SKM-1 treated with dmso at 0.1 percent for 144 hours (cell line): ENCODE measurements at regions not wholly inside any gene's neighbourhood (a gene's known extent, or its start where the extent isn't known, plus 50 kb on each side); places are given as distances from the start of the nearest gene placed in this dataset.
"Not testable (repeated sequence)": the region's sequence is repeated elsewhere in the genome, so short reads cannot be mapped to it uniquely, and the experiment has no call there.

Source experiments
- DNase-seq: peaks from one replicate; lab custom pipeline; 2025; ENCODE audit not compliant: unreplicated experiment; lab: John Stamatoyannopoulos, UW

DNA sequence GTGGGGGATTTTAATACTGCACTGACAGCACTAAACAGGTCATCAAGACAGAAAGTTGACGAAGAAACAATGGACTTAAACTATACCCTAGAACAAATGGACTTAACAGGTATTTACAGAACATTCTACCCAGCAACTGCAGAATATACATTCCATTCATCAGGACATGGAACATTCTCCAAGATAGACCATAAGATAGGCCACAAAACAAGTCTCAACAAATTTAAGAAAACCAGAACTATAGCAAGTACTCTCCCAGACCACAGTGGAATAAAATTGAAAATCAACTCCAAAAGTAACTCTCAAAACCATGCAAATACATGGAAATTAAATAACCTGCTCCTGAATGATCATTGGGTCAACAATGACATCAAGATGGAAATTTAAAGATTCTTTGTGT, 218.3 kb downstream of the SYK start:
- not testable (repeated sequence) for DNase-seq

DNA sequence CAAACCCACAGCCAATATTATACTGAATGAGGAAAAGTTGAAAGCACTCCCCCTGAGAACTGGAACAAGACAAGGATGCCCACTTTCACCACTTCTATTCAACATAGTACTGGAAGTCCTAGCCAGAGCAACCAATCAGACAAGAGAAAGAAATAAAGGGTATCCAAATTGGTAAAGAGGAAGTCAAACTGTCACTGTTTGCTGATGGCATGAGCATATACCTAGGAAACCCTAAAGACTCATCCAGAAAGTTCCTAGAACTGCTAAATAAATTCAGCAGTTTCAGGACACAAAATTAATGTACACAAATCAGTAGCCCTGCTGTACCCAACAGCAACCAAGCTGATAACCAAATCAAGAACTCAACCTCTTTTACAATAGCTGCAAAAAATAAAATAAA, 220.0 kb downstream of the SYK start:
- not testable (repeated sequence) for DNase-seq

DNA sequence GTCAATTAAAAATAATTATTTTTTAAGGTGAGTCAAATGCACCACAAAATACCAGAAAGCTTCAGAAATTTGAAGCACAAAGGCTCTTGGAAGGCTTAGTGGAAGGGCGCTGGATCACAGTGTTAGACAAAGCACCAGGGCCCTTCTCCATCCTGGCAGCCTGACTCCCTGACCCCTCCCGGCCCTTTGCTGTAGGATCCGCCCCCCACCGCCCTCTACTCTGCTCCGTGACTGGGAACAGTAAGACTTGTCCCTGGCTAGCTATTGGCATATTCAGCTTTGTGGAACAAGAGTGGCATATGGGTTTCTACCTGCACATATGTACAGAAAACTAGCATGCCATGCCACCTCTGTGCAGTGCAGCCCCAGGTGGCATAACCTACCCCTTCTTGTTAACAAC, 222.1 kb downstream of the SYK start:
- DNase-seq, result no peak

DNA sequence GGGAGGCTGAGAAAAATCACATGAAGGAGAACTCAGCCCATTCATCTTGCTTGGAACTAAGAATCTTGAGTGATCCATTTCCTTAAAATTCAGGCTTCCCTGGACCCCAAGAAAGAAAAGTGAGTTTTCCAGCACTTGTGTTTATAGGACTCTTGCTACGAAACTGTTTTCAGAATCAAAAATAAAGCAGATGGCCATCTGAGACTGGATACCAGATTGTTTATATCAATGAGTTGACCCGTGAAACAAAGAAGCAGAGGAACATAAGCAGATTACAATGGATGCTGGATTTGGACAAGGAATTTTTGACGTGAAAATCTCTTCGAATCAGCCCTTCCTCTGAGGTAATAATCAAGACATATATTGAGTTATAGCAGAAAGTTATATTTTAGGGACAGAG, 223.2 kb downstream of the SYK start:
- DNase-seq, result no peak

DNA sequence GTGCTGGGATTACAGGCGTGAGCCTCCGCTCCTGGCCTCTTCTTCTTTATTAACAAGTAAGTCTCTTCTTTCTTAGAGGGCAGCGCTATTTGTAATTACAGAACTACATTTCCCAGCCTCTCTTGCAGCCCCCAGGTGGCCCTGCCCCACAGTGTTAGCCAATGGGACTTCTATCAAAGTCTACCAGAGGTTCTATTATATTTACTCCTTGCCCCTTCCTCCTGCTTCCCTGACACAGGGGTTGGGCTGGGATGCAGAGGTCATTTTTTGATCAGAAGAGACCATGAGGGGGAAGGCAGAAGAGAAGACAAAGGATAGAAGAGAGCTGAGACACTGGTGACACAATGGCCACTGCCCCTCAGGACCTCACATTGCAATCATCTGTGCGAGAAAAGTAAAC, 224.2 kb downstream of the SYK start:
- no peak for DNase-seq

DNA sequence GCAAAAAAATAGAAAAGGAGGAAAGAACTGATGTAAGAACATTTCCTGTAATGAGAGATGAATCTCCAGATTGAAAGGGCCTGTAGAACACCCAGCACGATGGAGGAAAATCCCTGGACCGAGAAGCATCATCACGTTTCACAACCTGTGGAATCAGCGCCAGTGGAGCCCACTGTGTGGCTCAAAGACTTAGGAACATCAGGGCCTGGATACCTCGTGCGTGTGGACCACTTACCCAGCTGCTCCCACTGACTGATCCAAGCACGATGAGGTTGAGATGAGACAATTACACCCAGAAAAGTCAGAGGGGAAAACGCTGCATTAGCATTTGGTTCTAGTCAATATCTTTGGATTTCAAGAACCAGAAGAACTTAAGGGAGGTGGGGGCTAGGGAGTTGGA, 224.6 kb downstream of the SYK start:
- no peak for DNase-seq

DNA sequence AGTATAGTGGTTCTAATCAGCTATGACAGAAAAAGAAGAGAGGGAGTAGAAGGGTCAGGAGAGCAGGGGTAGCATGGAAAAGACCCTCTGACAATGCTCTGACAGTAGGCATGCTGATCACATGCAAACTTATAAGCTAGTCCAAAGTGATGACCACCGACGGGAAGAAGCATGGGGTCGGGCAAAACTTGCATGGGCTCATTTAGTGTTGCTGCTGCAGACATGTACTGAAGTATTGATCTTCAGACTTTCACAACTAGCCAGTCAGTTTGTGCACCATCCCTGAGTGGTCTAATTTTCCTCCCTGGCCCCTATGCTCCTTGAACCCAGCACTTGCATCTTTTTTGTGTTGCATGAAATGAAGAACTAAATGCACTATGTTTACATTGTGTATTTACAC, 225.4 kb downstream of the SYK start:
- DNase-seq, result no peak

DNA sequence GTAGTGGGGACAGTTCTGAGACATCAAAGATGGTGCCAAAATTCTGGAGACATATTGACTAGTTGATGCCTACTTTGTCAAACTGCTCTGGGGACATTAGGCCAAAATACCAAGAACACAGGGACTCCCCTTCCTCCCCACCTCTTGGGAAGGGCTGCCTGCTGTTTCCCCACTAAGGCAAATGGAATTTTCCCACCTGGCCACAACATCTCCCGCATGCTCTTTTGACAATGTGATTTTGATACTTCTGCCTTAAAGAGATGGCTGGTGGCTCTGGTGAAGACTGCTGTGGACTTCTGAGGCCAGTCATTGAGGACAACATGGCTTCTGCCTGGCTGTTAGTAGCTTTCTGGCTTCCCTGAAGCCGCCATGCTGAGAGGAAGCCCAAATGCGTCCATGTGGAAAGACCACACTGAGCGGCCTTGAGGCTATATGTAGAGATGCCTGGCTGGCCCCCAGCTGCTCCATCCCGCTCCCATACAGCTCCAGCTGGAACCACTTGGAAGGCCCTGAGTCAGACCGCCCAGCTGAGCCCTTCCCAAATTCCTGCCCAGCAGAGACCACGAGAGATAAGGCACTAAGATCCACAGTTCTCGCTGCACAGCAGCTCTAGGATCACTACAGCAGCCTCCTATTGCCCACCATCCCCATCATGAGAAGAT, 226.7 kb downstream of the SYK start:
- no peak for DNase-seq

DNA sequence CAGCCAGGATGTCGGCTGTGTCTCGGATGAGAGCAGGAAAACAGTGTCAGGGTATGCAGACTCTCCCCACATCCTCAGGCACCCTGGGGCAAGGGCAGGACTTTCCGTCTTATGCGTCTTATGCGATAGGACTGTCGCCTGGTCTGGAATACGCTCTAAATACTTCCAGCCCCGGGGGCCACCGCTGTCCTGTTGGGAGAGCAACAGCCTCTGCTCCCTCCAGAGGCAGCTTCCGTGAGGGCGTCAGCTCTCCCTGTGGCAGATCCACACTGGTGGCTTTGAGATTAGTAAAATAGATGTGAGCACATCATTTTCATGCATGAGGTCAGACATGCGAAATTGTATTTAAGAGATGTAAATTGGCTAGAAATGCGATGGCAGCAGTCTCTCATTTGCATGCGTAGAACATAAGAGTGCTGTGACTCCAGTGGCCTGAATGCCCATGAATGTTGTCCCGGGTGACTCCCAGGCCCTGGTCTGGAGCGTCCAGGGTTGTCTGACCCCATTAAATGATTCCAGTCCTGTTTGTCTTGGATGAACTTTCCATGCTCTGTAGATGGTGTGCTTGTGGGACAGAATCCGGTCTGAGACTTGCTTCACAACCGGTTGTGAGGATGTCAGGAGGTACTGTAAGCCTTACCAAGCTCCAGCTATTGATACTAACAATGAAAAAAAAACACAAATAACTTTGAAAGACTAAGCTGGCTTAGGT, 228.2 kb downstream of the SYK start:
- no peak for DNase-seq

DNA sequence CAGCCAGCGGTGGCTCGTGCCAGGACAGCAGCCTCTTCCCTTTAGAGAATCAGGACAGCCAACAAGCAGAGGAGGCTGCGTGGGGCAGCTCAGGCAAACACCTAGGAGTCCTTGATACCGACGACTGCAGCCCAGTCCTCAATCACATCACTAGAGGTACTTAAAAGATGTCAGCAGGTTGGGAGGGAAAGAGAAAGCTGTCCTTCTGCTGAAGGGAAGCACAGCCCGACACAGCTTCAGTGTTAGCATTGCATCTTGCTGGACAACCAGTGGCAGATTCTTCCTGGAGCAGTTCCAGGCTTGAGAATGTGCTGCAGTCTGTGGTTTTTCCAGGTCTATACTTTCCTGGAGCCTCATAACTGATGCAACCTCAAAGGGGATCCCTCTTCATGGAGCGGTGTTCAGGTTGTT, 230.5 kb downstream of the SYK start:
- DNase-seq, result no peak

DNA sequence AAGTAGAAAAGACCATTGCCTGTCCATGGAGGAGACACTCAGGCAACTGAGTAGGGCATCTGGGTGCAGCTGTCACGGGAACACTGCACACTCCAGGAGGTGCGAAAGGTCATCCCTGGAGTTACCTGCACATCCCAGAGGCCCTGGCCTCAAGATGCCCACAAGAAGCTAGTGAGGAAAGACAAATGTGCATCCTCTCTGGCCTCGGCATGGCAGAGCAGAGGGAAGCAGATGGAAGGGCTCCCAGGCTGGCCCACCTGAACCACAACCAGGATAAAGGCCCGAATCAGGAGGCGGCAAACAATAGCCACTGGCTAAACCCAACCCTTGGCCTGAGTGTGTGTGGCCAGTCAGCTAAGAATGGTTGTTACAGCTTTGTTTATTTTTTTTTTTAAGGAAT, 231.7 kb downstream of the SYK start:
- no peak for DNase-seq

DNA sequence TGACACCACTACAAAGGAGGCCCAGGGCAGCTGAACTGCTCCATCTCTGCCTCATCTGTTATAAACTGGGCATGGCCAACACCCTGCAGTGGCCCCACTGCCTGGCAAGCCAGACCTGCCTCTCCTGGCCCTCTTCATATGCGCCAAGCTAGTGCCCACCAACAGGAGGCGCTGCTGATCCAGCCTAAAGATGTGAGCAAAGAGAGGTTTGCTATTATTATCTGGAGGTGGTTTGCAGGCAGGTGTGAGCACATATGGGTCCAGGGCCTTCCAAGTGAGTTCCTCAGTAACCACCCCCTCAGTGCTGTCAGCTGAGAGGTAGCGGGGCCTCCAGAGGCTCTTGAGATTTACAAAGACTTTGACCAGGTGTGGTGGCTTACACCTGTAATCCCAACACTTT, 232.2 kb downstream of the SYK start:
- peak; percentile 27 for DNase-seq

DNA sequence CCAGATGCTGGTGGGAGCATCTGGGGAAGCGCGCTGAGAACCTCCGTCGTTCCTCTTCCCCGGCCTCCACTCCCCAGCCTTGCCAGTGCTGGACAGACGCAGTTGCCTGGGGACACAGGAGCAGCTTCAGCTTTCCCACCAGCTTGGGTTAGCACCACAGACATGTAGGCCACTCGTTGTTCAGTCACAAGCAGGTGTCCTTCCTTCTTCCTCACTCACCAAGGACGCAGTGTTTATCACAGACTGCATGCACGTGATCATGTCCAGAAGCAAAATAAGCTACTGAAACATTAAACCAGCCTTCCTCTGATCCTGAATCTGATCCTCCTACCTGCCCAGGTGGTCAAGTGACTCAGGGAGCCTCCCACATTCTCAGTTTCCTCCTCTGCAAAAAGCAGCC, 232.9 kb downstream of the SYK start:
- no peak for DNase-seq

DNA sequence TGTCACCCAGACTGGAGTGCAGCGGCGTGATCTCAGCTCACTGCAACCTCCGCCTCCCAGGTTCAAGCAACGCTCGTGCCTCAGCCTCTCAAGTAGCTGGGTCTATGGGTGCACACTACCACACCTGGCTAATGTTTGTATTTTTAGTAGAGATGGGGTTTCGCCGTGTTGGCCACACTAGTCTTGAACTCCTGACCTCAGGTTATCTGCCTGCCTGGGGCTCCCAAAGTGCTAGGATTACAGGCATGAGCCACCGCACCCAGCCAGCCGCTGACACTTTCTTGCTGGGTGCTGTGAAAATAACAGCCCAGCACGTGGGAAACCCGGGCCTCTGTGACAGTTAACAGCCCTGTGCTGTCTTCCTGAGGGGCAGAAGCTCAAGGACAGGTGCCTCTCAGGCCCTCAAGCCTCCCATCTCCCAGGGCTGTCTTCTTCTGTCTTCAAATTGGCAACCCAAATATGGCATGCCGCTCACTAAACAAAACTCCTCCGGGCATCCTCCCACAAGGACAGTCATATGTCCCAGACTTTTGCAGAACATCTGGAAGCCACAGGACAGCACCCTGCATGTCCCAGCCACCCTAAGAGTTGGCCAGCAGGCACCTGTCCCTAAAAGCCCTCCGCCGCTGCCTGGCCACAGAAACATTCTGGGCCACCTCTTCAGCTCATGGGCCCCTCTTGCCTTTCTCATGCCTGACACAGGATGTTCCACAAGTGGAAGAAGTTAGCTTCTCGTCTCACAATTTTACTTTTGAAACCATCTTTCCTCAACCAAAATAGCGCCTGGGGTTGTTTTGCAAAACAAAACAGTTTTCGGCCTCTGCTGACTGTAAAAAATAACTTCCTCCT, 233.6 kb downstream of the SYK start:
- DNase-seq, result no peak

DNA sequence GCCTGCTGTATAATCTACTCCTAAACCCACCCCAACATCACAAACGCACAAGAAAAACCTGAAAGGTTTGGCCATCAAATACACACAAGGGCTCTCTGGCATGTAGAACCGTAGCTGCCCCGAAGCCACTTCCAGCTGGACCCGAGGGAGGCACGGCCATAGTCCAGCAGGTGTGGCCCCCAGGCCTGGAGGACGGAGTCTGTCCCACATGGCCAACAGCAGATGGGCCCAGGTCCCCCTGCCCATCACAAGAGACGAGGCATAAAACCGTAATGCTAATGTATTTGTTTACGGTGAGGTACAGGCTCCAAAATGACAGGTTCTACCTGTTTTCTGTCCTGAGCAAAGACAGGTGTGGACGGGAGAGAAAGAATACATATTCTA, 234.2 kb downstream of the SYK start:
- DNase-seq, result no peak

DNA sequence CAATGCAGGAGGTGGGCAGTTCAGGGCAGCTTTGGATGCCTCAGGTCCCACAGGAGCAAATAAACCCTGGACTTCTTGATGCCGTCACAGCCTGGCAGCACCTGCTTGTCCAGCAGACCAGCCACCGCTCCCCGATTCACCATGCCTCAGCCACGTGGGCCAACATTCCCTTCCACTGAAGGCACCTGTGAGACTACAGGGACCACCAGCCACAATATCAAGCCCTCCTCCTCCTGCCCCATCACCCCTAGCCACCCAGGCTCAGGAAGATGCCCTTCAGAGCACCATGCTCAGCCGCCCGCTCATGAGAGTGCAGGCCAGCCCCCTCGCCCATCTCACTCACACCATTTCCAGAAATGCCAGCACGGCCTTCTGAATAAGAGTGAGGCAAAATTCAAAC, 234.7 kb downstream of the SYK start:
- DNase-seq, result no peak

DNA sequence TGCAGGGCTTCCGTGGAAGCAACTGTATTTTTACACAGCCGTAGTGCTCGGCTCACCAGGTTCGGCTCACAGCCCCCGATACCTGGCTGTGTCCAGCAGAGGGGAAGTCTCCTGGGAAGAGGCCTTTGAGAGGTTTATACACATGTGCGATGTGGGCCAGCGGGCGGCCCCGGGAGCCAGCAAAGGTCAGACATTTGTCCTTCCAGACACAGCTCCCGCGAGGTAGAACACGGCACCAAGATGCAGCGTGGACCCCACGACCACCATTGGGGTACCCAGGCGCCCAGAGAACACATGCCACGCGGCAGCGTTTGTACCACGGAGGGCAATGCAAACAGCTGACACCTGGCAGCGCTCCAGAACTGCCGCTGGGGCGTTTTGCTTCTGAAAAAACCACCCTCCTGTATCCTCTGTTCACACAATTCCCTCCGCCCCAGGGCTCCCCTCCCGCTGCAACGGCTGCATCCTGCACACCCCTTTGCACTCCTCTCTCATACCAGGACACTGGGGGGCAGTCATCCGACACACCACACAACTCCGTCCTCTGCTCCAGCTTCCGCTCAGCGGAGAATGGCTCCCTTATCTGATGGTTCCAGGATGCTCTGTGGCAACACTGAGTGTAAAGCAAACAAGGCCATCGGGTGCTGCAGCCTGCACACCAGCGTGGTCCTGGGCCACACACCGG, 235.3 kb downstream of the SYK start:
- peak; percentile 65 for DNase-seq

DNA sequence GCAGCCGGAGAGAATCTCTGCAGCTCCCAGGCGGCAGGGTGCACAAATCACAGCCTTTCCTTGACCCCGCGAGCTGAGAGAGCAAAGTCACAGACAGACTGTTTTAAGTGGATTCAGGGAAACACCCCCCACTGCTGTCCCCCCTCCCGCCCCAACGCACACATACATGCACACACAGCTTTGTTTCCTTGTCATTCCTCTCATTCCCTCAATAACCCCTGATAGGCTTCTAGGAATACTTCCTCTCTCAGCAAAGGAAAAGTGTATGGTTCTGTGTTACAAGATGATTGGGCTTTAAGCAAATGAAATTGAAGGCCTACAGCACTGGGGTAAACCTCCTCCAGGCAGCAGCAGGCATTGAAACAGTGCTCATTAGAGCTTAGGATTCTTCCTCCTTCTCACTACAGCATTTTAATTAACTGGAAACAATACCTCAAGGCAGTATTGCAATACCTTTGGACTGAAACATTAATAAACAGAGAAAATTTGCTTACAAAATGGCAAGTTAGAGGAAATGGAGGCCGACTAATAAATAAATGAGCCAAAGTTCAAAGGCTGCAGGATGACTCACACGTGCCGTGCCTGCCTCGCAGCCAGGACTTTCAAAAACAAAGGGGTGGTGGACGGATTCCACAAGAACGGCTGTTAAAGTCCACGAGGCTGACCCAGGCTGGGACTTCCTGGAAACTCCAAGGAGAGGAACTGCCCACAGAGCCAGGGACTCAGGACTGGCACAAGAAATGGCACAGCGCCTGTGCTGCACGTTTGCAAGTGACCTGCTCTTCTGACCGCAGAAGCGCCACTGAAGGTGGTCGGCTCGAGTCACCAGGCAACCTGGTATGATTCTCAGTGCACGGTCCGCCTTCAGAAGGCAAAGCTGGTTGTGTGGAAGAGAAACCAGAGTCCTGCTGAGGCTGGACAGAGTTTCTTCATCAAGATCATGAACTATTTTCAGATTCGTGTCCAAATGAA, 236.2 kb downstream of the SYK start:
- DNase-seq, result no peak

DNA sequence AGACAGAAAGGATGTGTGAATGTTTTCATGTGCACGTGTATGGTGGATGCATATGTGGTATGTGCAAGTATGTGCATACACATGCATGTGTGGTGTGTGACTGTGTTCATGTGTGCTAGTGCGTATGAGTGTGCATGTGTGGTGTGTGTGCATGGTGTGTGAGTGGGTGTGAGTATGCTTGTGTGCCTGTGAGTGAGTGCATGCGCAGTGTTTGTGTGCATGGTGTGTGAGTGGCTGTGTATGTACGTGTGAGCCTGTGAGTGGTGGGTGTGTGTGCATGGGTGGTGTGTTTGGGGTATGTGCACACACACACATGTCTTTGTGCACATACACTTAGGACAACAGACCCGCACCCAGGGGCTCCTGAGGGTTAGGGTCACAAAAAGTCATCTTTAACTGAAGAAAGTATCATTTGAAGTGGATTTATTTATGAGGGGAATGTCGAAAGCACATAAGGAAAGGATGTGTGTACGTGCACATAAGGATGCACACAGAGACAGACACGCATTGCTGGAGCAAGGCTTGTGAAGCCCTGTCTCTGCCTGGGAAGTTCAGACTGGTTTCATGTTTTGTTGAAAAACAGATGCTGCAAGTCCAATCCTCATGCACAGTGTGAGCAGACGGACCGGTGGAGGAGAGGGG, 237.0 kb downstream of the SYK start:
- DNase-seq, result no peak
